ENCODE measurements at regions not wholly inside any gene's neighbourhood (a gene's known extent, or its start where the extent isn't known, plus 50 kb on each side); places are given as distances from the start of the nearest gene placed in this dataset.

DNA sequence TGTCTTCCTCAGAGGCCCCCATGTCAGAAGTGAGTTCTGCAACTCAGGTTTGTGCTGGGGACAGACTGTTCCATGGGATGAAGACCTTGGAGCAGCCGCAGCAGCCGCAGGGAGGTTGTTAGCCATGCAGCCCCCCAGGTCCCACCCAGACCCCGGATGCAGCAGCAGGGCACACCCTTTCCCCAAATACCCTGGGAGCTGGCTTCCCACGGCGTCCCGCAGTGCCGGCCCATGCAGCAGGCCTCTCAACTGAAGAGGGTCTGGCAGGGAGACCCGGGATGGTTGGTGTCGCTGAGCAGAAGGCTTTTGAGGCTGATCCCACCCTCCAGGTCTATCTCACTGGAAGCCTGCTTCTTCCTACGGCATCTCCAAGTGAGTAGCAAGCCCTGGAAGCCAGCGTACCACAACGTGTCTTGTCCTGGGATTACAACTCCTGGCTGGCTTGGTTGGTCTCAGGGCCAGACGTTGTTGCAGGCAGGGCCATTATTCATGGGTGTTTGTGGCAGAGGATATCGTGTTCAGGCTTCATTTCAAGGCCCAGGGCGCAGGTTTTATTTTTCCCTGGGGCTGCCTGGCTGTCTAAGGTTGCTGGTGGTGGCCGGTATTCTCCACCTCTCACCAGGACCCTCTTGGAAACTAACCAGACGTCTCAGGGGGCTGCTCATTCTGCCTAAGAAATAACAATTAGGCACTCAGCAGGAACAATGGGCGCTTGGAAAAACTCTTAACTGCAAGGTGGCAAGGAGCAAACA, 223.2 kb downstream of the C16orf95 start:
- Mint-ChIP-seq H3K4me1 (no peaks in the 10 kb centered on the region), H3K4me3 (no peak overlapping the region), H3K36me3 (no peaks in the 10 kb centered on the region), H3K27me3 (peaks cover 10 to 21% of the 10 kb centered on the region in 2 donors), H3K9me3 (no peaks in the 10 kb centered on the region), H3K27ac (no peak overlapping the region)
- POLR2A ChIA-PET, result no interaction called here
- CTCF ChIA-PET, result no interaction called here
- no peaks in the 10 kb centered on the region for H3K36me3 ChIP-seq (ENCODE audit: insufficient read depth, low read length)
- no peaks in the 10 kb centered on the region for H3K27me3 ChIP-seq (ENCODE audit: insufficient read depth, low read length, poor library complexity, severe bottlenecking)
- no peaks in the 10 kb centered on the region for H3K9me3 ChIP-seq (ENCODE audit: low read length)
- no peak overlapping the region for H3K4me3 ChIP-seq (ENCODE audit: low read length)
- no peak for DNase-seq
- H3K4me1 ChIP-seq (ENCODE audit: insufficient read depth, low read length), result no peaks in the 10 kb centered on the region
- no peak overlapping the region for H3K27ac ChIP-seq (ENCODE audit: low read depth, low read length)

DNA sequence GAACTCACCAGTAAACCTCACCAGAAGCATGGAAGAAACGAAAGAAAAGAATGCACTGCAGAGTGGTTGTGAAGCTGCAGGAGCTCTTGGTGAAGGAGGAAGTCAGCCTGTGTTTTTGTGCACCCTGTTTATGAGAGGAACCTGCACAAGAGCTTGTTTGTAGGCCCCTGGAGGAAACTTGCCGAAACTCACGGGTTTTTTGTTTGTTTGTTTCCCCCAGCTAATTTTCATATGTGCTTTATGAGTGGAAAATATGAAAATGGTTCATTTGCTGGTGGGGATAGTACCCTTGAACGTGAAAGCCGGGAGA, 222.7 kb downstream of the C16orf95 start:
- no peaks in the 10 kb centered on the region for H3K36me3 Mint-ChIP-seq
- H3K4me3 Mint-ChIP-seq, result no peak overlapping the region
- Histone ChIP-seq H3K27ac (ENCODE audit: low read depth, low read length) (no peak overlapping the region), H3K4me1 (ENCODE audit: insufficient read depth, low read length) (no peaks in the 10 kb centered on the region), H3K9me3 (ENCODE audit: low read length) (no peaks in the 10 kb centered on the region), H3K36me3 (ENCODE audit: insufficient read depth, low read length) (no peaks in the 10 kb centered on the region), H3K27me3 (ENCODE audit: insufficient read depth, low read length, poor library complexity, severe bottlenecking) (no peaks in the 10 kb centered on the region), H3K4me3 (ENCODE audit: low read length) (no peak overlapping the region)
- H3K9me3 Mint-ChIP-seq, result no peaks in the 10 kb centered on the region
- H3K27me3 Mint-ChIP-seq, result peaks cover 10 to 21% of the 10 kb centered on the region in 2 donors
- DNase-seq, result no peak
- ChIA-PET POLR2A (no interaction called here), CTCF (no interaction called here)
- no peaks in the 10 kb centered on the region for H3K4me1 Mint-ChIP-seq
- no peak overlapping the region for H3K27ac Mint-ChIP-seq

DNA sequence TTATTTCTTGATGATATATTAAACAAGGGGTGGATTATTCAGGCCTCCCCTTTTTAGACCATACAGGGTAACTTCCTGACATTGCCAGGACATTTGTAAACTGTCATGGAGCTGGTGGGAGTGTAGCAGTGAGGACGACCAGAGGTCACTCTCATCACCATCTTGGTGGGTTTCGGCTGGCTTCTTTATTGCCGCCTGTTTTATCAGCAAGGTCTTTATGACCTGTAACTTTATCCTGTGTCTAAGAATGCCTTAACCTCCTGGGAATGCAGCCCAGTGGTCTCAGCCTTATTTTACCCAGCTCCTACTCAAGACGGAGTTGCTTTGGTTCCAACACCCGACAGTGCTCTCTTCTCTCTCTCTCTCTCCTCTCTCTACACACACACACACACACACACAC, 221.9 kb downstream of the C16orf95 start:
- ChIA-PET POLR2A (no interaction called here), CTCF (no interaction called here)
- Histone ChIP-seq H3K27me3 (ENCODE audit: insufficient read depth, low read length, poor library complexity, severe bottlenecking) (no peaks in the 10 kb centered on the region), H3K4me1 (ENCODE audit: insufficient read depth, low read length) (no peaks in the 10 kb centered on the region), H3K9me3 (ENCODE audit: low read length) (no peaks in the 10 kb centered on the region), H3K4me3 (ENCODE audit: low read length) (no peak overlapping the region), H3K27ac (ENCODE audit: low read depth, low read length) (no peak overlapping the region), H3K36me3 (ENCODE audit: insufficient read depth, low read length) (no peaks in the 10 kb centered on the region)
- Mint-ChIP-seq H3K4me1 (no peaks in the 10 kb centered on the region), H3K27me3 (peaks cover 10 to 21% of the 10 kb centered on the region in 2 donors), H3K36me3 (no peaks in the 10 kb centered on the region), H3K9me3 (no peaks in the 10 kb centered on the region), H3K4me3 (no peak overlapping the region), H3K27ac (no peak overlapping the region)
- DNase-seq, result no peak

DNA sequence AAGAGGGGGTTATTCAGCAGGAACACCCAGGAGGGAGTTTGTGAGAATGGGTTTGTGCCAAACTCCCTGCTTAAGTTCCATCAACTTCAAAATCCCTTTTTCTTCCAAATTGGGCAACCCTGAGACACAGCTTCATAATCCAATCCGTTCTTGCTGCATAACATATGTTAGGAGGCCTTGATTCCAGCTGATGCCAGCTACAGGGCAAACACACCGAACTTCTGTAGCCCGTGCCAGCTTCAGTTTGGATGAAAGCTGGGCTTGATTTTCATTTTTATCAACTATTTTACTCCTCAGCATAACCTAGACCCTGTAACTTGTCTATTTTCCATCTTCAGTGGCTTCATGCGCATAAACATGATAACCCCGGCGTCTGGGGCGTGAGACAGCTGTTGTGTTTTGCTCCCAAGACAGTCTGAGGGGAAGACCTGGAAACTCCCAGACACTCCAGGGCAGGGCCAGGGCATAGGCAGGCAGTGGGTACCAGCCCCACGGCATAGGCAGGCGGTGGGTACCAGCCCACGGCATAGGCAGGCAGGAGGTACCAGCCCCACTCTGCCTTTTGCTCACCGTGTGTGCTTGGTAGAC, 220.4 kb downstream of the C16orf95 start:
- Histone ChIP-seq H3K27me3 (ENCODE audit: insufficient read depth, low read length, poor library complexity, severe bottlenecking) (no peaks in the 10 kb centered on the region), H3K4me1 (ENCODE audit: insufficient read depth, low read length) (no peaks in the 10 kb centered on the region), H3K4me3 (ENCODE audit: low read length) (no peak overlapping the region), H3K9me3 (ENCODE audit: low read length) (no peaks in the 10 kb centered on the region), H3K36me3 (ENCODE audit: insufficient read depth, low read length) (no peaks in the 10 kb centered on the region), H3K27ac (ENCODE audit: low read depth, low read length) (no peak overlapping the region)
- CTCF ChIA-PET, result no interaction called here
- DNase-seq, result no peak
- H3K4me1 Mint-ChIP-seq, result no peaks in the 10 kb centered on the region
- H3K27me3 Mint-ChIP-seq, result peaks cover 10 to 18% of the 10 kb centered on the region in 2 donors
- H3K4me3 Mint-ChIP-seq, result no peak overlapping the region
- no peaks in the 10 kb centered on the region for H3K9me3 Mint-ChIP-seq
- no peaks in the 10 kb centered on the region for H3K36me3 Mint-ChIP-seq
- no peak overlapping the region for H3K27ac Mint-ChIP-seq
- POLR2A ChIA-PET, result no interaction called here

DNA sequence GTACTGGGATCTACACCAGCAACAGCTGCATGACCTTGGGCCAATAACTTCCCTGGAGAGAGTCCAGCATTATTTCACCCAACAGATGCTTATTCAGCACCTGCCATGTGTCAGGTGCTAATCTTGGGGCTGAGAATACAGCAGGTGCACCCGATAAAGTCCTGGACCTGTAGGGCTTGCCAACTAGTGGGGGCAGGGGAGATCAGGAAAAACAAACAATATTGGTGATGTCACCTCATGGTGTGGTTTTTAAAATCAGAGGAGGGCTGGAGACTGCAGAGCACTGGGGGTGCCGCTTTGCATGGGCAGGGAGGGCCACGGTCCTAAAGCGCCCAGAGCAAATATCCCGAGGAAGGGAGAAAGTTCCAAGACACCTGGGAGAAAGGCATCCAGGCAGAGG, 218.8 kb downstream of the C16orf95 start:
- Histone ChIP-seq H3K27me3 (ENCODE audit: insufficient read depth, low read length, poor library complexity, severe bottlenecking) (no peaks in the 10 kb centered on the region), H3K36me3 (ENCODE audit: insufficient read depth, low read length) (no peaks in the 10 kb centered on the region), H3K4me3 (ENCODE audit: low read length) (no peak overlapping the region), H3K4me1 (ENCODE audit: insufficient read depth, low read length) (no peaks in the 10 kb centered on the region), H3K9me3 (ENCODE audit: low read length) (no peaks in the 10 kb centered on the region), H3K27ac (ENCODE audit: low read depth, low read length) (no peak overlapping the region)
- H3K27ac Mint-ChIP-seq, result no peak overlapping the region
- no peak overlapping the region for H3K4me3 Mint-ChIP-seq
- POLR2A ChIA-PET, result no interaction called here
- H3K9me3 Mint-ChIP-seq, result no peaks in the 10 kb centered on the region
- H3K27me3 Mint-ChIP-seq, result peaks cover 12 to 18% of the 10 kb centered on the region in 2 donors
- CTCF ChIA-PET, result no interaction called here
- no peak for DNase-seq
- no peaks in the 10 kb centered on the region for H3K4me1 Mint-ChIP-seq
- no peaks in the 10 kb centered on the region for H3K36me3 Mint-ChIP-seq

DNA sequence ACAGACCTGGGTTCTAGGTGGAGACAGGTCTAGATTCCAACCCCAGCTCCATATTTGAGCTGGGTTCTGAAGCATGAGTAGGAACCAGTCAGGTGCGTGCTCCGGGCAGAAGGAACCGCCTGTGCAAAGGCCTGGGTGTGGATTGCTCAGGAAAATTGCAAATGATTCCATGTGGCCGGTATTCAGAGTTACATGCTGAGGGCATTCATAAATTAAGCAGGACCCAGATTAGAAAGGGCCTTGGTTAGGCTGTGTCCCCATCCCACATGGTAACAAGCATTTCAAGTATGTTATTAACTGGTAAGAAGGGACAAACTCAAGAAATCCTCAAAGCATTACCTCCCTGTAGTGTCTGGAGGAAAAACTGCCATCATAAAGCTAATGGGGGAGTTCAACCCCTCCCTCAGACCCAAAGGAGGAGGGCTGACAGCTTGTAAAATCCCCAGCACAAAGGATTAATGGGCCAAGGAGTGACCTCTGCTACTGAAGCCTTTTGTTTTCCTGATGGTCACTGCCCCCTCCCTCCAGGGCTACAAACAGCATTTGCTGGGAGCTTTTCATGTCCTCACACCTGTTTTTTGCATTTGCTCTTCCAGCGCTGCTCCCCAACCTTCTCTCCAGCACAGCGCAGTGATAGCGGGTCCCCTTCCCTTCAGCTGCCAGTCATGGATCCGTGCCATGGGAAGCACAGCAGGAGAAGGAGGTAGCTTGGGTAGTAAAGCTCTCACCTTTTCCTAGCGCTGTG, 218.0 kb downstream of the C16orf95 start:
- no peak overlapping the region for H3K27ac ChIP-seq (ENCODE audit: low read depth, low read length)
- Mint-ChIP-seq H3K27me3 (peaks cover 17 to 18% of the 10 kb centered on the region in 2 donors), H3K27ac (no peak overlapping the region), H3K9me3 (no peaks in the 10 kb centered on the region), H3K4me1 (no peaks in the 10 kb centered on the region), H3K4me3 (no peak overlapping the region), H3K36me3 (no peaks in the 10 kb centered on the region)
- no peak for DNase-seq
- no peaks in the 10 kb centered on the region for H3K4me1 ChIP-seq (ENCODE audit: insufficient read depth, low read length)
- H3K36me3 ChIP-seq (ENCODE audit: insufficient read depth, low read length), result no peaks in the 10 kb centered on the region
- H3K4me3 ChIP-seq (ENCODE audit: low read length), result no peak overlapping the region
- no peaks in the 10 kb centered on the region for H3K9me3 ChIP-seq (ENCODE audit: low read length)
- POLR2A ChIA-PET, result no interaction called here
- no peaks in the 10 kb centered on the region for H3K27me3 ChIP-seq (ENCODE audit: insufficient read depth, low read length, poor library complexity, severe bottlenecking)
- CTCF ChIA-PET, result no interaction called here

DNA sequence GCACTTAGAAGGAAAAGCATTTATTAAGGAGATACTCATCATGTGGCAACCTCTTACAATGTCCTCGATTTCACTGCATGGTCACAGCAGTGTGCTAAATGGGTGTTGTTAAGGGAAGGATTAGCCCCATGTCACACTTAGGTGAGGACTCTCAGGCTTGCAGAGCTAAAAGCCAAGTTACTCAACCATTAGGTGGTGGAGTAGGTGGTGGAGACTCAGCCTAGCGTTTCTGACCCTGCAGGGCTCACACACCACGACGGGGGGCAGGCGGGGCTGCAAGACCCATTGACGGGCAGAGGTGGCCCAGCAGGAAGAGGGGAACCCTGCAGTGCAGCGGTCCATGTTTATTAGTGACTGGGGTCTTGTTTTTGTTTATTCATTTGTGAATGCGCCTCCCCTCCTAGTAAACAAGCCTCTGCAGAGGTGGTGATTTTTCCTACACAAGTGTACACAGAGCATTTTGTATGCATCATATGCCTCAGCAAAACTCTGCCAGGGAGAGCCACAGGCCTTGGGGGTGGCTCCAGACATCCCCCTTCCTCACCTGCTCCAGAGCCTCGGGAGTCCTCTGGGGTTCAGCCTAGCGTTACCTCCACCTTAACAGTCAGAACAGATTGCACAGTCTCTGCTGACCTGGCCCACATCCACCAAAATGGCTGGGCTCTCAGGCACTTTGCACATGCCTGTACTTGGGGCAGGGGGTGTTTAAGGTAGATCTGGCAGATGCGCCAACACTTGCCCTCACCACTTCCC, 216.7 kb downstream of the C16orf95 start:
- ChIA-PET CTCF (no interaction called here), POLR2A (no interaction called here)
- no peaks in the 10 kb centered on the region for H3K4me1 Mint-ChIP-seq
- Histone ChIP-seq H3K27me3 (ENCODE audit: insufficient read depth, low read length, poor library complexity, severe bottlenecking) (no peaks in the 10 kb centered on the region), H3K9me3 (ENCODE audit: low read length) (no peaks in the 10 kb centered on the region), H3K4me1 (ENCODE audit: insufficient read depth, low read length) (no peaks in the 10 kb centered on the region), H3K4me3 (ENCODE audit: low read length) (no peak overlapping the region), H3K36me3 (ENCODE audit: insufficient read depth, low read length) (no peaks in the 10 kb centered on the region), H3K27ac (ENCODE audit: low read depth, low read length) (no peak overlapping the region)
- peaks cover 0 to 5% (median 0%) of the 10 kb centered on the region in 5 donors for H3K9me3 Mint-ChIP-seq
- no peaks in the 10 kb centered on the region for H3K36me3 Mint-ChIP-seq
- H3K4me3 Mint-ChIP-seq, result no peak overlapping the region
- no peak overlapping the region for H3K27ac Mint-ChIP-seq
- peaks cover 17 to 19% of the 10 kb centered on the region in 2 donors for H3K27me3 Mint-ChIP-seq
- DNase-seq, result no peak

DNA sequence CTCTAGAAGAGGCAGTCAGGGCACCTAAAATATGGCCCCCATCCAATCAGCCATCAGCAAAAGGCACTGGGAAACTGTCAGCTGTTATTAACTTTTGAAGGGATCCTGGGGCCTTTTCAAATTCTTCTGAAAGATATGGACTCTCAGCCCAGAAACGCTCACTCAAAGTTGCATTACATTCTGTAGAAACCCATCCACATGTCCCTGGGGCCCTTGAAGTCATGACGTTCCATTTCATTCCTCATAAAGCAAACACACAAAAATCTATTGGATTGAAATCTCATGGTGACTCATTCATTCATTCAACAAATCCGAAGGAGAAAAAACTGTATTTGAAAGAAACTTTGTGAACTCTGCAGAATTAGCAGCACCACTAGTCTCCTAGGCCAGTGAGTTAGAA, 215.3 kb downstream of the C16orf95 start:
- H3K4me3 Mint-ChIP-seq, result no peak overlapping the region
- no peaks in the 10 kb centered on the region for H3K27me3 ChIP-seq (ENCODE audit: insufficient read depth, low read length, poor library complexity, severe bottlenecking)
- POLR2A ChIA-PET, result no interaction called here
- no peak for DNase-seq
- H3K36me3 Mint-ChIP-seq, result no peaks in the 10 kb centered on the region
- CTCF ChIA-PET, result interaction anchor here (0.5 kb wide), 1 partner anchor 155 kb away, joined by 3 read pairs; no protein-coding TSS in a partner anchor
- no peaks in the 10 kb centered on the region for H3K4me1 ChIP-seq (ENCODE audit: insufficient read depth, low read length)
- H3K27me3 Mint-ChIP-seq, result peaks cover 16 to 21% of the 10 kb centered on the region in 2 donors
- H3K4me1 Mint-ChIP-seq, result no peaks in the 10 kb centered on the region
- peaks cover 0 to 5% (median 0%) of the 10 kb centered on the region in 5 donors for H3K9me3 Mint-ChIP-seq
- no peak overlapping the region for H3K27ac Mint-ChIP-seq
- H3K36me3 ChIP-seq (ENCODE audit: insufficient read depth, low read length), result no peaks in the 10 kb centered on the region
- no peaks in the 10 kb centered on the region for H3K9me3 ChIP-seq (ENCODE audit: low read length)
- no peak overlapping the region for H3K27ac ChIP-seq (ENCODE audit: low read depth, low read length)
- H3K4me3 ChIP-seq (ENCODE audit: low read length), result no peak overlapping the region
